ENCODE measurements at regions not wholly inside any gene's neighbourhood (a gene's known extent, or its start where the extent isn't known, plus 50 kb on each side); places are given as distances from the start of the nearest gene placed in this dataset.

DNA sequence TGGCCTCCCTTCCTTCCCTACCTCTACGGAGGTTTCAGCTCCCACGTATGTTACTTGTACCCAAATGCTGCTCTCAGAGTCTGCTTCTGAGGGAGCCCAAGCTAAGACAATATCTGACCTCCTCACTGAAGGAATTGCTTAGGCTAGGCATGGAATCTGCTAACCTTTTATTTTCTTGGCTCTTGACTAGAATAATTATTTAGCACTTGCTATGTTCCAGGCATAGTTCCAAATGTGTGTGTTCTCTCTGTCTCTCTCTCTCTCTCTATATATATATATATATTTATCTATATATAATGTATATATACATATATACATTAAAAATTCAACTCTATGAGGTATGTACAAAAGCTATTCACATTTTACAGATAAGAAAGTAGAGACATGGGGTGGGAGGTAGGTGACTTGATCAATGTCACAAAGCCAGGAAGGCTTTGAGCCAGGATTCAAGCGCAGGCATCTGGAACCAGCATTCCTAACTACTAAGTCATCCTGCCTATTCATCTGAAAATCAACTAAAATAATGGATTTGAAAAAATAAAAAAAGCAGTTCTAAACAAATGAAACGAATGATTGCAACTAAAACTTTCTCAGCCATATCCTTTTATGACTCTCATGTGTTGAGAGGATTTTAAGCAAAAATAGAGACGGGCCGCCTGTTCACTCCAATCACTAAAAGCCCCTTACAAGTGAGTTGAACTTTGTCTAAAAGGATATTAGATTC lies 189.7 kb upstream of the JAG1 start:
- DNase-seq (ENCODE audit: low spot score) = no peak

DNA sequence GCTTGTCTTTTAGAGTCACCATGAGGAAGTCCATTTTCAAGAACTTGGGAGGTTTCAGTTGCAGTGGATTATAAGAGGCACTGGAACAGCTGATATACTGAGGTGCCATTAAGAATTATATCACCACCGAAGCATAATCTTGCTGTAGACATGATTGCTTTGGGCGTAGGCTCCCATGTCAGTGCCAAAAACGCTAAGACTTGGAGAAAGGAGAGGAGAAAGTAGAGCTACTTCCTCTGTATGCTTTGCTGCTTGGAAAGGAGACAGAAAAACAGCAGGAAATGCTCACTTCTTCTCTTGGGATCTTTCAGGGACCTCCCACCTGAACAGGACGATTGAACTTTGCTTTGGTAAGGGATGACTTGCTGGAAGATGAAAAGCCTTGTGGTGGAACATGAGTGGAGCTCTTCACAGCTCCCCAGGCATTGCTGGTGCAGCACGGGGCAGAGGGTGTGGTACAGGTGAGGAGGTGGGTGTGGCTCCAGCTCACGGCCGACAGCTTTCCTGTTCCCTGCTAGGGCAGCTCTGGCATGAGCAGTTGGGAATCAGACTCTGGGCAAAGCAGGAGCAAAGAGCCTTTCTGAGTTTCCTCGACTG lies 190.4 kb upstream of the JAG1 start:
- no peak for DNase-seq (ENCODE audit: low spot score)

DNA sequence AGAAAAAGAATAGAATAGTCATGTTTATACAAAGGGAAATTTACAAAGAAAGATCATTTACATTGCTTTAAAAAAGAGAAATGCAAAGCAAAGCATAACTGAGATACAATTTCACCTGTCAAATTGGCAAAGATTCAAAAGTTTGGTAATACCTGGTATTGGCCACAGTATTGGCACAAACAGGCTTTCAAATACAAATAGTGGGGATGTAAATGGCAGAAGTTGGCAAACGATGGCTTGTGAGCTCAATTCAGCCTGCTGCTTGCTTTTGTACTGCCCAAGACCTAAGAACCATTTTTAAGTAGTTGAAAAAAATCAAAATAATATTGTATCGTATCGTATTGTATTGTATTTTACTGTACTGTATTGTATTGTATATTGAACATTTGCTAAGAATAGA lies 194.5 kb upstream of the JAG1 start:
- DNase-seq (ENCODE audit: low spot score) = no peak

DNA sequence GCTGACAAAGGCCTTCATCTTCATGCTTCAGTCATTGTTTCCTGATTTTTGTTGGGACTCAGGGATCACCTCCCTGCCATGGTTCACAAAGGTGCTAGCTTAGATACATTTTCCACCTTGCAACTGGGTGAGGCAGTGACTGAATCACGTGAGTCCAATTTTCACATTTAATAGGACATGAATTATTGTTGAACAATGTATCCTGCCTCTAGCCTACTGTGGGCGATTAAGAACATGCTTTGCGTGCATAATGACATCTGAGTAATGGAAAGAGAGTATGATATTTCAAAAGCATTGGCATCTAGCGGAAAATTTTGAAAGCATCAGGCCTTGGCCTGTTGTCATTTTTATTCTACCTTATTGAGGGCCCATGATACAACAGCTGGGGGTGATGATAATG lies 199.2 kb upstream of the JAG1 start:
- no peak for DNase-seq (ENCODE audit: low spot score)

DNA sequence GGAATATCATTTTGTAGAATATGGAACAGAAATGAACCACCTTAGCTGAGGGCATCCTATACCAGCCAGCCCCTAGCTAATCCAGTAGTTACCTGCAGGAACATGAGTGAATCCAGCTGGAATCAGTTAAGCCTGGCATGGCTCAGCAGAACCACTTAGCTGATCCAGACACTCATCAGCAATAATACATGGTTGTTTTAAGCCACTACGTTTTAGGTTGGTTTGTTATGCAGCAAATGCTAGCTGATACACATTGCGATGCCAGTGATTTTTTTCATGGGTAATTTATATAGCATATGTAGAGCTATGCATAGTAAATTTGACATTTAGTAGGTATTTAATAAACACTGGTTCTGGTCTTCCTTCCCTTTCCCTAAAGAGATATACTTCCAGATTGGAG lies 201.9 kb upstream of the JAG1 start:
- DNase-seq (ENCODE audit: low spot score) = no peak

DNA sequence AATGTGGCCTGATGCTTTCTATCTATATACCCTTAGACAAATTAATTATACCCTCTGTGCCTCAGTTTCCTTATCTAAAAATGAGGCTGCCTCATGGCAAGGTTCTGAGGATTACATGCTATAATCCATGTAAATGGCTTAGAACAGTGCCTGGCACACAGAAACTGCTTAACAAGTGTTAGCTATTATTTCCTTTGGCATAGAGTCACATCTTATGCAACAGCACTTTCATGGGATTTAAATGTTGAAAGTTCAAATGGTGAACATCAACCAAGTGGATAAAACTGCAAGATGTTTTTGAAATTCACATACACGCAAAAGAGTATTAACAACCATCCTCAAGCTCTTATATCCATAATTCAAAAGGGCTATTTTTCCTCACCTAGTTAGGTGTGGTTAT lies 202.8 kb upstream of the JAG1 start:
- DNase-seq (ENCODE audit: low spot score) = no peak

DNA sequence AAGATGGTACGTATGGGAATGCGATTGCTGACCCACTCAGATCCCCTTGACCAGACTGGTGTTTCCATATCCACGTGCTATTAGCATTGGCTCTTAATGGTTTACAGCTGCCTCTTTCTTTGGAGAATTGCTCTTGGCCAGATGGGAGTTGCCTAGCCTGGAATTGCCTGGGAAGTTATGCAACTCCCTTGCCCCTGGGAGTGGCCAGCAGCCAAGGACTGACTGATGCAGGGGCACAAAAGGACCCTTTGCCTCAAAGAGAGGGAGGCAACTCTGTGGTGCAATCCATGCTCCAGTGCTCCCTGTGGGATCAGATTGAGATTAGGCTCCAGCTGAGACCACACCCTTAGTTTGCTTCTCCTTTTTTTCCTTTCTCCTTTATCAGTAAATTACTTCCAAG lies 203.5 kb upstream of the JAG1 start:
- DNase-seq (ENCODE audit: low spot score) = no peak

DNA sequence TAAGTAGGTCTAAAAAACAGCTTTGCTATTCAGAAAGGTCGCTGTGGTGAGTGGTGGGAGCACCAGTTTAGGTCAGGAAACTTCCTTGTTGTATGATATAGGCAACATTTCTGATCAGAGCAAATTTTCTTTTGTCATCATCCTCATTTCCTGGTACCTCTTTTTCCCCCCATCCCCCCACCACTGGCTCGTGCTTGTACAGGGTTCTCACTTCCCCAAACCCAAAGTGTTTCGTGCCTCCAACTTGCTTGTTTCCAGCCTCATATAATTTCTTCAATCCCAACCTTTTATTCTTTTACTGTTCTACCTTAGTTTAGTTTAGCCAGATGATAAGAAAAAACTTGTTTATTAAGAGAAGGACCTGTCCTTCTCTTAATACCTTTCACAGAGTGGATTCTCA lies 209.4 kb upstream of the JAG1 start:
- no peak for DNase-seq (ENCODE audit: low spot score)

DNA sequence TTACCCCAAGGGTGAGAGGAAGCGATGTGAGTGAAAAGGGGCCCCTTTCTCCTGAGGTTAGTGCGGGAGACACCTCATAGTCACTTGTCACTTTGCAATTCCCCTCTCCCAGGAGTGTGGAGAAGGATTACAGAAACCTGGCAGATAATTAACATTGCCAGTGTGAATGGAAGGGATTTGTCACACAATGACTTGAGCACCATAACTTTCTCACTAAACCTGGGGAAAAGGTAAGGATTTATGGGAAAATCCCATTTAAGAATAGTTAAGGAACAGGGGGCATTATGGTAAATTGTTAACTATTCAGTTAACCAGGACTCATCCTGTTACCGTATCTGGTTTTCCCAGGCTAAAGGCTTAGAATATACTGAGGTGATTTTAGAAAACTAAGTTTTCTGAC lies 219.5 kb upstream of the JAG1 start:
- DNase-seq (ENCODE audit: low spot score) = no peak

DNA sequence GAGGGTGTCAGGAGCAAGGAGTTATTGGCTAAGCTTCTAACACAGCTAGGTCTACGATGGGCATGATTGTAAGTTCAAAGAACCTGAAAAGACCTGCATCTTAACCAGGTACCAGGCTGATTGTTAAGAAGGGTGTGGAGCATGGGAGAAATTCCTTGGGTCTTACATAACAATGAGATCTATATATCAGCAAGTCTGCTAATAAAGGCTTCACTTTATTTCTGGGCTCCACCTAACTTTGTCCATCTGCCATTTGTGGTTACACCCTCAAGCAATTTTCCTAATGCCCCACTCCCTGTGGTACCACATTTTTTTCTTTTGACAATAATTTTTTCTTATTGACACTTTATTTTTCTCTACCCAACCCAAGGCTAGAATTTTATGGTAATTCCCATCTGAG lies 223.5 kb upstream of the JAG1 start:
- no peak for DNase-seq (ENCODE audit: low spot score)

DNA sequence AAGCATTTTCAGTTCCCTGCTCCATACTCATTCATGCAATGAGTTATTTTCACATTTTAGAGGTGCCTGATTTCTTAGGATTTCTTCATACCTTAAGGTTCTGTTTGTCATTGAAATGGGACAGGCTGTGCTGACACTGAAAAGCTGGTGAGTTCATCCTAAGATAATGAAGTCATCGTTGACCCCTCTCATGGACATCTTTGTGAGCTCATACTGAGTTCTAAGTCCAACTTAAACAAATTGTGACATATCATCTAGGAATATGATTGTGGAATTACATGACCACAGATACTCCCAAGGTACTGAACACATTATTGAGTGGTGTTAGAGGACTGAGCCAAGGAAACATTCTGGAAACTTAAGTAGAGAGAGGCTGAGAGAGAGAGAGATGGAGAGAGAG lies 224.8 kb upstream of the JAG1 start:
- DNase-seq (ENCODE audit: low spot score) = no peak

DNA sequence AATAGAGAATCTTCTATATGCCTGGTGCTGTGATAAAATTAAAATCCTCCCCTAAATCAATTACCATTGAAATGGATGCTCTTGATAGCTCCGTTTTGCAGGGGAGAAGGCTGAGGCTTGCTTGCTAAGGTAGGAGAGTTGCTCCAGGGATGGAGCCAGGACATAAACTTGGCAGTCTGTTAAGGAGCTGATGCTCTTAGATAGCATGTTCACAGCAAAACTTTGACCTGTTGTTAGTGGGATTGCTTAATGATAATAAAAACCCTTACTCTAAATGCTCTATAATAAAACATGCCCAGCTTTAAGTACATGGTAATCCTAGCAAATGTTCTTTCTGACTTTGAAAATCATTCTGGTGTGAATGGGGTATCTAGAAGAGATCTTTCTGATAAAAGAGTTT lies 228.4 kb upstream of the JAG1 start:
- DNase-seq (ENCODE audit: low spot score) = no peak

DNA sequence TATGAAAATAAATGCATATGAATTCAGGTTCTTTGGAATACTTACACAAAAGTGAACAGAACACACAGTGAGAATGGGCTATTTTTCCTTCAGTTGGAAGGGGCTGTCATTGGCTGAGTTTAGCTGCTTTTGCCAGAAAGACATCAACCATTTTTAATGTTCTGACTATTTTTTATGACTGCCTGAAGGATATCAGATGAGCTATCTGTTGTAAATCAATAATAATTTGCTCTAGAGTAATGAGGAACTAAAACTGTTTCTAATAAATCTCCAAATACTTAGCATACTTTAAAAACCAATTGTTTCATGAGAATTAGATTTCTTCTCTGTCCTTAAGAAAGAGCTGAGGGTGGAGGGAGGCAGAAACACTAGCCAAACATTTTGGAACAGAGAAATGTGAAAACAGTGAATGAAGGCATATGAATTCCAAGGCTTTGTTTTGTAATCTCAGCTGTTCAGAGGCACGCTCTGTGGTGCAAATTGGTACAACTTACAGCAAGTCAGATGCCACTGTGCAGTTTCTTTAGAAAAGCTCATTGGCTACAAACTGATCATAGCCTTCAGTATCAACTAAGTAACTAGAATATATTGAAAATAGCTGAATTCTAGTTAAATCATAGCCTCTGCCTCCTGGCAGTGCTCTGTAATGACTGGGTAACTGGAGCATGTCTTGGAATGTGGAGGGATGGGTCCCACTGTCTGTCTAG lies 228.9 kb upstream of the JAG1 start:
- no peak for DNase-seq (ENCODE audit: low spot score)

DNA sequence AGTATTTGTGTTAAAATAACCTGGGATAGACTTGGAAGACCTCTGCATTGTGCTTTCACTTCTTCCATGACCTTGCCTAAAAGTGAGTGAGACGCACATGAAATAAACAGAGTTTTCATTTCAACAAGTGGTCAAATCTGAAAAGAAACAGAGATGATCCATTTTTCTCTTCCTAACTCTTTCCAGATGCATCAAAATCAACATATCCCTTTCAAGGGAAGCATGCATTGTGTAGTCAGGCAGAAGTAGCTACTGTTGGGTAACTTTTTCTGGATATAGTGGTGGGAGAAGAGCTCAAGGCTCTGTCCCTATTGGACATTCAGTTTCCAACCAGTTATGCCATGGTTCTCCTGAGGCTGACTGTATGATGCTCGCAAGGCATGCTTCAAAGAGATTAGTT lies 233.0 kb upstream of the JAG1 start:
- no peak for DNase-seq (ENCODE audit: low spot score)

DNA sequence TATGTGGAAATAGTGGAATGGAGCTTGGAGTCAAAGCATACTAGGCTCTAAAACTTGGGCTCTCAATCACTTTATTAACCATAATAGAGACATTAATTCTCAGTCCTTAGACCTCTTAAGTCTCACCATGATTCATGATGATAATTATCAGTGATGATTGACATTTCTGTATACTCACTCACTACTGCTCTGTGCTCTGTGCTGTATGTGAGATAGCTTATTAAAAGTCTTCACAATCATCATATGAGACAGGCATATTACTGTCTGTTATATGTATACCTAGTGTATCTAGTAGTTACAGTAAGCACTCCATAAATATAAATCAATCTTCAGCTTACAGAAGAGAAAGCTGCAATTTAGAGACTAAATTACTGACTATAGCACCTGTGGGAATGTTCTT lies 236.0 kb upstream of the JAG1 start:
- no peak for DNase-seq (ENCODE audit: low spot score)

DNA sequence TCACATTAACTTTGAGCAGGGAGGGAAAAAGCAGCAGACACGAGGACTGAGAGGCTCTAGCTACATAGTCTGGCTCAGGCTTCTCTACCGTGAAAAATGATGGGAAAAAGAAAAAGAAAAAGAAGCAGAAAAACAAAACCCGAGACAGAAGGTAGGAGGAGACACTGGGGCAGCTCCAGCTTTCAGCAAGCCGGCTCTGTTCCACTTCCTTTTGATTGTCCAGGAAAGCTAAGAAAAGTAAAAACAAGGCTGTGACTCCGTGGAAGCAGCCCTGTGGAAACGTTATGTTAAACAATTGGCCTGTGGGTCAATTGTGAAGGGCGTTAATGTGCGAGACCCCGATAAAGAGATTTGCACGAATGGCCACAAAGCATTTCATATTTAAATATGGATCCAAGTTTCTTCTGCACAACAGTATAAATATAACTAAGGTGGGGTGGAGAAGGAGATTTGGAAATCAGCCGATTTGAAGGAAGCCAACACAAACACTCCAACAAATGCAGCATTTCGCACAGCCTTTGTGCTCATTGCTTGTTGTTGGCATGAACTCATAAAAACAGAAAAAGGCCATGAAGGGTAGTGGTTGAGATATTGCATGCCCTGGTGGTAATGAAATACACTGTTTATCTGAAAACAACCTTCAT lies 236.9 kb upstream of the JAG1 start:
- DNase-seq (ENCODE audit: low spot score) = no peak

DNA sequence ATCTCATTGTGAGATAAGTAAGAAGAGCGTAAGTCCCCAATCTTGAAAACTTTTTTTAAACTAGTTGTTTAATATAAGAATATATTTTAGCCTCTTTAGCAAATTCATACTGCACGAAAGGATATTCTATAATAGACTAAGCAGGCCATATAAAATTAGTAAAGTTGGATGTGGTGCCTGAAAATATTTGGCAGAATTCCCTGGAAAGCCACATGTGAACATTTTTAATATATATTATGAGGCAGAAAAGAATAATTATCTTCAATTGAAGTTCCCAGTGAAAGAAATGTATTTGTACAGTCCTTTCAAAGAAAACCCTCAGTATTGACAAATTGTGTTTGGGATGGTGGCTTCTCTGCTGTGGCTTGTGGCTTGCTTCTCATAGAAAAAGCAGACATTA lies 237.5 kb upstream of the JAG1 start:
- DNase-seq (ENCODE audit: low spot score) = no peak

DNA sequence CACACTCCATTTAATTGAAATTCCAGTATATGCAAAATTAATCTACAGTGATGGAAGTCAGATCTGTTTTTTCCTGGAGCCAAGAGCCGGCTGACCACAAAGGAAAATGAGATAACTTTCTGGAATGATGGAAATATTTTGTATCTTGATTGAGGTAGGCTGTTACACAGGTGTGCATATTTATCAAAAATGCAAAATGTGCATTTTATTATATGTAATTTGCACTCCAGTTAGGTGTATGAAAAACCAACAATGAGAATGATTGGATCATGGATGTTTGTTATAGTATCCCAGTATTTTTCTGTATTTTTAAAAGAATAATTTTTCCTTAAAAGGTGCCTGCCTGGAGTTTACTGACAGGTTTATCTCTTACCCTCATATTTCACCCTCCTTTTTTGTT lies 242.0 kb upstream of the JAG1 start:
- DNase-seq (ENCODE audit: low spot score) = no peak

DNA sequence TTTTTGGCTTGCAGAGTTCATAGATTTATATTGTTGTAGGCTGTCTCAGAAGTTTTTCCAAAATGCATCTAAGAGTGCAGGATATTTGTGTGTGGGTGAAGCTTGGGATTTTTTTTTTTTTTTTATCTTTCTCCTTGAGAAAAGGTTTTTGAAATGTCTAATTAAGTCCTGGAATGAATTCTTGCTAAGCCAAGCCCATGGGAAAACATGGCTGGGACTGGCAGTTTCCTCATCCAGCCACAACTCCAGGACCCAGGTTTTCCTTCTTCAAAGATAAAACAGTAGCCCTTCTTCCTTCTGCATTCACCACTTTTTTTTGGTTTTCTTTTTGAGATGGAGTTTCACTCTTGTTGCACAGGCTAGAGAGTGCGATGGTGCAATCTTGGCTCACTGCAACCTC lies 242.5 kb upstream of the JAG1 start:
- DNase-seq (ENCODE audit: low spot score) = no peak

DNA sequence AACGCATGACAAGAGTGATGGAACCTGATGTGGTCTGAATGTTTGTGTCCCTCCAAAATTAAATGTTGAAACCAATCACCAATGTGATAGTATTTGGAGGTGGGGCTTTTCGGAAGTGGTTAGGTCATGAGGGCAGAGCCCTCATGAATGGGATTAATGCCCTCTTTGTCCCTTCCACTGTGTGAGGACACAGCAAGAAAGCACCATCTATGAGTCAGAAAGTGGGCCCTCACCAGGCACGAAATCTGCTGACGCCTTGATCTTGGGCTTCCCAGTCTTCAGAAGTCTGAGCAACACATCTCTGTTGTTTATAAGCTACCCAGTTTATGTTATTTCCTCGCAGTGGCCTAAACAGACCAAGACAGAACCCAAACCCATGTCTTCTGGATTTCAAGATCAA lies 244.0 kb upstream of the JAG1 start:
- DNase-seq (ENCODE audit: low spot score) = no peak

DNA sequence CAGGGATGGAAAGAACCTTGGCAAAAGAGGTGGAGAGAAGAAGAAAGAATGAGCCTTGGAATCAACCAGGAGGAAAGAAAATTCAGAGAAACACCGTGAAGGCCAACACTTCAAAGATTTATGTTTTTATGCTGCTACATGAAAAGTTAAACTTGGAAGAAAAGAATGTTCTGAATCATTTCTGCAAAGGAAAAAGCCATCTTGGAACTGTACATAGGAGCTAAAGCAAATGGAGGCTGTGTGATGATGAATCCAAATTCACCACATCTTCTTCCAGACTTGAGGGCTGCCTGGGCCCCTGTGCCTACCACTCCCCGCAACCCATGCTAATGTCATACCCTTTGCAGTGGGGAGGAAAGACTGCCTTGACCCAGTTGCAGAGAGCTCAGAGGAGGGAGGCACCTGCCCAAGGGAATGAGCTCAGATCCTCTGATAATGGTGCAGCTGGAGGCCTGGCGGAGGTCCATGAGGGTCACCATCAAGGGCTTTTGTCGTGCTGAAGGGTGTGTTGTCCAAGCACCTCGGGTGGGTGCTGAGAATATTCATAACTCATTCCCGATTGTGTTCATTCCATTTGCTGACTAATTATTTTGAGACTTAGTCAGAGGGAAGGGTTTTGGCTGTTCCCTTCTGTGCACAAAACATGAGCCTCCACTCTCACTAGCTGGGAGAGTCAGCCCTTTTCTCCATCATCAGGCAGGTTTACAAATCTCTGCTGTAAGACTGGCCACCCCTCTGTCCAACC lies 245.8 kb upstream of the JAG1 start:
- DNase-seq (ENCODE audit: low spot score) = no peak

DNA sequence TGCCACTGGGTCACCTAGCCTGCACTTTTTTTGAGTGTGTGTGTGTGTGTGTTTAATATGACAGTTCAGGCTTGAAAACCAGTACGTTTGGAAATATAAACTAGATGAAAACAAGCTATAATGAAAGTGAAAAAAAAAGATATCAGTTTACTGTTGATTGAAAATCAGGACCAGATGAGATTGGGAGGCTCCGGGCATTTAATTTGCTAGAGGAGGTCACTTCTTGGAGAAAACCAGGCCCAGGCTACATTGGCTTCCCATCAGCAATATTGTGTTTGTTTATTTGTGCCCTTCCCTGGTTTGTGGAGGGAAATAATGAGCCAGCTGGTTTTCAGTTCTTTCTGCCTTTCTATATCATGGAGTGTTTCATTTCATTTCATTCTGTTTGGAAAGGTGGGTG lies 246.6 kb upstream of the JAG1 start:
- no peak for DNase-seq (ENCODE audit: low spot score)

Data from putamen (tissue), 1 donor.